Prostate gland (tissue), 2 donors: ENCODE measurements at regions not wholly inside any gene's neighbourhood (a gene's known extent, or its start where the extent isn't known, plus 50 kb on each side); places are given as distances from the start of the nearest gene placed in this dataset.
"Not testable (repeated sequence)": the region's sequence is repeated elsewhere in the genome, so short reads cannot be mapped to it uniquely, and the experiment has no call there.

ENCODE experiments used
- DNase-seq: peaks from one replicate; pipeline ENCODE4 v3.0.0-alpha.2; 2019; ENCODE audit warnings: low spot score
- H3K27ac ChIP-seq, 2 donors: fragments of 200-600 bp; sonication (generic); 2 replicates each; pipeline ENCODE4 v1.5.1; 2017 to 2019
- H3K27me3 ChIP-seq: fragments of 200-600 bp; sonication (generic); replicated peaks from 2 replicates; pipeline ENCODE4 v1.5.1; 2019; ENCODE audit not compliant: insufficient read depth
- H3K36me3 ChIP-seq, 2 donors: fragments of 200-600 bp; sonication (generic); 1 replicate in 1 of 2; 2 replicates in 1 of 2; pipeline versions ENCODE4 v1.5.1 to v1.8.1; 2017 to 2019
- H3K4me1 ChIP-seq: fragments of 200-600 bp; sonication (generic); replicated peaks from 2 replicates; pipeline ENCODE4 v1.5.1; 2019
- H3K4me3 ChIP-seq, 2 donors: fragments of 200-600 bp; sonication (generic); 2 replicates each; pipeline ENCODE4 v1.5.1; 2017 to 2019
- H3K9me3 ChIP-seq: fragments of 200-600 bp; sonication (generic); 2 replicates; pipeline ENCODE4 v1.5.1; 2017
- POLR2A ChIP-seq: fragments of 450-650 bp; IDR thresholded peaks from one replicate; pipeline ENCODE4 v1.6.1; 2016; ENCODE audit warnings: antibody characterized with exemption, mild to moderate bottlenecking
- POLR2AphosphoS5 ChIP-seq: sonication (generic); formaldehyde crosslinking; IDR thresholded peaks from one replicate; pipeline ENCODE4 v1.6.1; 2017; ENCODE audit warnings: antibody characterized with exemption
- WGBS: methylation state at CpG from one replicate; pipeline ENCODE4 v1.1.5; 2018; 5-methylcytosine and 5-hydroxymethylcytosine counted together
- intact Hi-C: fragments of 100-400 bp; cut with DNase I; formaldehyde crosslinking; loops from one replicate; pipeline ENCODE4 v1.14.2; 2022
- TF ChIP-seq, protein P1 (sequence below), 4 experiments: fragments of 200-600 bp in 2 of 4; fragments of 450-650 bp in 2 of 4; sonication (generic) in 2 of 4; IDR thresholded peaks; 1 replicate in 3 of 4; 2 replicates in 1 of 4; pipeline ENCODE4 v1.5.1; 2016 to 2019; ENCODE audit warnings: antibody characterized with exemption in 4 of 4, mild to moderate bottlenecking in 2 of 4, moderate library complexity in 2 of 4

DNA sequence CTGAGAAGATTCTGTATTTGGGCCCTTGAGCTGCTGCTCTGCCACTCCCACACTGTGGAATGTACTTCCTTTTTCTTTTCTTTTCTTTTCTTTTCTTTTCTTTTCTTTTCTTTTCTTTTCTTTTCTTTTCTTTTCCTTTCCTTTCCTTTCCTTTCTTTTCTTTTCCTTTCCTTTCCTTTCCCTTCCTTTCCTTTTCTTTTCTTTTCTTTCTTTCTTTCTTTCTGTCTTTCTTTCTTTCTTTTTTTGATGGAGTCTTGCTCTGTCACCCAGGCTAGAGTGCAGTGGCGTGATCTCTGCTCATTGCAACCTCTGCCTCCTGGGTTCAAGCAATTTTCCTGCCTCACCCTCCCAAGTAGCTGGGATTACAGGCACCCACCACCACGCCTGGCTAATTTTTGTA lies 89.8 kb downstream of the DNAAF6 start:
- H3K36me3 ChIP-seq, intact Hi-C loops, H3K4me3 ChIP-seq, H3K4me1 ChIP-seq, H3K27me3 ChIP-seq, H3K9me3 ChIP-seq, H3K27ac ChIP-seq, DNase-seq: not testable (repeated sequence)
- 92% methylated on average over 2 of the region's 2 CpGs for WGBS

DNA sequence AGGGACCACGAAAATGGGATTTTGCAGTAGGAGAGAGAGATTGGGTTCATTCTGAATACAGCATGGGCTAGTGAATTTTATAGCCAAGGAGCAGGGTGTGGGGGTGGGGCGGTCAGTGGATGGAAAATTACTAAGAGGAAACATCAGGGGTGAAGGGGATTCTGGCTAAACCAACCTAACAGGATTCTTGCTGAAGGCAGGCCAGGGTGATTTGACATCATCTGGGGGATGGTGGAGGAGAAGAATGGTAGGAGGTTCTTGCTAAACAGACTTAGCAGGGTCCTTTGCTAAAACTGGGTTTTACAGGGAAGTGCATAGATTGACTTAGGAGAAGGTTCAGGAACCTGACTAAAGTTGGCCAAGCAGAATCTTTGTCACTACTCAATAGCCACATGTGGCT lies 91.9 kb downstream of the DNAAF6 start:
- no peaks in the 10 kb centered on the region for H3K36me3 ChIP-seq
- TF ChIP-seq POLR2AphosphoS5 = no peak
- TF ChIP-seq, protein P1, sequence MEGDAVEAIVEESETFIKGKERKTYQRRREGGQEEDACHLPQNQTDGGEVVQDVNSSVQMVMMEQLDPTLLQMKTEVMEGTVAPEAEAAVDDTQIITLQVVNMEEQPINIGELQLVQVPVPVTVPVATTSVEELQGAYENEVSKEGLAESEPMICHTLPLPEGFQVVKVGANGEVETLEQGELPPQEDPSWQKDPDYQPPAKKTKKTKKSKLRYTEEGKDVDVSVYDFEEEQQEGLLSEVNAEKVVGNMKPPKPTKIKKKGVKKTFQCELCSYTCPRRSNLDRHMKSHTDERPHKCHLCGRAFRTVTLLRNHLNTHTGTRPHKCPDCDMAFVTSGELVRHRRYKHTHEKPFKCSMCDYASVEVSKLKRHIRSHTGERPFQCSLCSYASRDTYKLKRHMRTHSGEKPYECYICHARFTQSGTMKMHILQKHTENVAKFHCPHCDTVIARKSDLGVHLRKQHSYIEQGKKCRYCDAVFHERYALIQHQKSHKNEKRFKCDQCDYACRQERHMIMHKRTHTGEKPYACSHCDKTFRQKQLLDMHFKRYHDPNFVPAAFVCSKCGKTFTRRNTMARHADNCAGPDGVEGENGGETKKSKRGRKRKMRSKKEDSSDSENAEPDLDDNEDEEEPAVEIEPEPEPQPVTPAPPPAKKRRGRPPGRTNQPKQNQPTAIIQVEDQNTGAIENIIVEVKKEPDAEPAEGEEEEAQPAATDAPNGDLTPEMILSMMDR (IDR thresholded peaks at IDR 0.05) = no peak
- no peak for TF ChIP-seq POLR2A
- no peaks in the 10 kb centered on the region for H3K9me3 ChIP-seq
- no peak overlapping the region for H3K4me3 ChIP-seq
- no peak overlapping the region for H3K27ac ChIP-seq
- 59% methylated on average over 2 of the region's 2 CpGs for WGBS
- intact Hi-C loops = no loop called here
- no peak for DNase-seq
- H3K27me3 ChIP-seq = no peaks in the 10 kb centered on the region
- no peaks in the 10 kb centered on the region for H3K4me1 ChIP-seq

DNA sequence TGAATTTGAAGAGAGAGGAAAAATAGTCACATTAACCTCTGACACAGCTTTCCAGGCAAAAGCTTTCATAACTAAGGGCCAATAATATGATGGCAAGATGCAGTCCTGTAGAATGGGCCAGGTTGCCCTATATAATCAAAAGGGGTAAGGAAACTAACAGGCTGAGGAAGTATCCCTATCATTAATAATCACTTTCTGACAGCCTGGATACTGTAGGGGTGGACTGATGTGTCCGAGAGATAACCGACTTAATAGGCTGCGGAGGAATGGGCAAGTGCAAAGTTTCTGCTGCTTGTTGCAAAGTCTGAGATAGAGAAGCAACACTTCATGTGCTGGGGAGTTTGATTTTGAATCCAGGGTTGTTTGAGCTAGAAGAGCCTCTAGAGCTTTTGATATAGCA lies 94.8 kb downstream of the DNAAF6 start:
- no peak for DNase-seq
- H3K4me1 ChIP-seq = no peaks in the 10 kb centered on the region
- H3K27me3 ChIP-seq = no peaks in the 10 kb centered on the region
- no peaks in the 10 kb centered on the region for H3K9me3 ChIP-seq
- TF ChIP-seq POLR2A (no peak), POLR2AphosphoS5 (no peak)
- TF ChIP-seq, protein P1 (IDR thresholded peaks at IDR 0.05) = no peak
- no peak overlapping the region for H3K4me3 ChIP-seq
- intact Hi-C loops = no loop called here
- 35% methylated on average over 3 of the region's 3 CpGs for WGBS
- no peaks in the 10 kb centered on the region for H3K36me3 ChIP-seq
- H3K27ac ChIP-seq = no peak overlapping the region

DNA sequence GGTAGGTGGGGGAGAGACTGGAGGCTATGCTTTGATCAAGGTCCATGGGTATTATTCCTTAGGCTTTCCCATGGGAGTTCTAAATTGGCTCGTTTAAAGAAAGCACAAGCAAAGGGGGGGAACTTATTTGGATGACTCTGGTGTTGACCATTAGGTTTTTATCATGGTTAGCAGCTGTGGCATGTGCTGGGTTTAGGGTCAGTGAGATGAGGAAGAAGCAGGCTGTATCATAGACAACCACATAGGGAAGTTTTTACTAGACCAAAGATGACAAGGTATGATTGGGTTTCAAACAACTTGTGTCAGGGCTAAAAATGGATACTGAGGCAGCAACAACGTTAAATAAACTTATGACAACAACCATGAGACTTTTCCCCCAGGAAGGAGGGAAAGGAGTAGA lies 97.7 kb downstream of the DNAAF6 start:
- H3K9me3 ChIP-seq = no peaks in the 10 kb centered on the region
- intact Hi-C loops = no loop called here
- 59% methylated on average over 2 of the region's 2 CpGs for WGBS
- H3K36me3 ChIP-seq = no peaks in the 10 kb centered on the region
- TF ChIP-seq POLR2AphosphoS5 (no peak), POLR2A (no peak)
- TF ChIP-seq, protein P1 (IDR thresholded peaks at IDR 0.05) = no peak
- no peaks in the 10 kb centered on the region for H3K27me3 ChIP-seq
- H3K4me1 ChIP-seq = no peaks in the 10 kb centered on the region
- H3K4me3 ChIP-seq = no peak overlapping the region
- DNase-seq = no peak
- no peak overlapping the region for H3K27ac ChIP-seq

DNA sequence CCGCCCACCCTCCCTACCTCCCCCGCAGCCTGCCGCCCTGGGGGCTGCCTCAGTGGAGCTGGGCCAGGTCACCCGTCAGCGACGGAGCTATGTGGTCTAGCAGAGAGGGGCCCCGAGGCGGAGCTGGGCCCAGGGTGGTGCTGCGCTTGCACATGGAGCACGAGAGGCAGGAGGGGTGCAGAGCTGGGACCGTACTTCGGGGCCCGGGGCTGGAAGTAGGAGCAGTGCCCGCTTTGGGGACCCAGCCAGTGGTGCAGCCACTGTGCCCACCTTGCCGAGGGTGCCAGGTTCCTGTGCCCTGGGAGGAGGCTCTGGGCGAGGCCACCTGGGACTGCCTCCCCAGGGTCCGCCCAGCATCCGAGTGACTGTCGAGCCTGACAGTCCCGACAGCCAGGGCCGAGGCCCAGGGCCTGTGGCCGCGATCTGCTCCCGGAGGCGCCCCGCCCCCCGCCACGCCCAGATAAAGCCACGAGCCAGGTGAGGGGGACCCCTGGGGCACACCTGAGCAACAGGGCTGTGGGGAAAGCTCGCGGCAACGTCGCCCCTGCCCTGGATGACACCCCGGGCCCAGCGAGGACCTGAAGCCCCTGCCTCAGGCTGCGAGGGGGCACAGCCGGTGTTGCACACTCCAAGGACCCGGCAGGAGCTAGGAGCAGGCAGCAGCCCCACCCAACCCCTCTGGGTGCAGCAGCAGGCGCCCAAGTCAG lies 117.5 kb downstream of the DNAAF6 start:
- Histone ChIP-seq H3K27ac (no peak overlapping the region), H3K4me3 (no peak overlapping the region), H3K36me3 (no peaks in the 10 kb centered on the region), H3K27me3 (no peaks in the 10 kb centered on the region), H3K9me3 (no peaks in the 10 kb centered on the region), H3K4me1 (no peaks in the 10 kb centered on the region)
- TF ChIP-seq, protein P1 (IDR thresholded peaks at IDR 0.05) = no peak
- no peak for TF ChIP-seq POLR2AphosphoS5
- no peak for TF ChIP-seq POLR2A
- WGBS = no CpG with 5 or more reads among the region's 39 CpGs
- intact Hi-C loops = no loop called here
- no peak for DNase-seq
